GM18520 (cell line): ENCODE measurements at regions not wholly inside any gene's neighbourhood (a gene's known extent, or its start where the extent isn't known, plus 50 kb on each side); places are given as distances from the start of the nearest gene placed in this dataset.

Experiments used
- ATAC-seq: cut with Tn5 transposase; IDR thresholded peaks from one replicate; pipeline ENCODE4 v1.9.1; 2021; ENCODE audit not compliant: unreplicated experiment

- no peak for ATAC-seq
These were observed 239.8 kb upstream of the TLE3 start for GRCh38 chr15:70337277-70338186.

GRCh38 chr15:70336425-70337009 is 238.8 kb upstream of the TLE3 start:
- no peak for ATAC-seq

GRCh38 chr15:70334286-70334685 is 236.6 kb upstream of the TLE3 start:
- no peak for ATAC-seq

- no peak for ATAC-seq
These were observed 231.5 kb upstream of the TLE3 start for GRCh38 chr15:70329179-70329578.

GRCh38 chr15:70328679-70329115 is 231.0 kb upstream of the TLE3 start:
- no peak for ATAC-seq

- no peak for ATAC-seq
These were observed 230.3 kb upstream of the TLE3 start for GRCh38 chr15:70327856-70328678.

GRCh38 chr15:70327328-70327855 is 229.7 kb upstream of the TLE3 start:
- ATAC-seq: no peak

- no peak for ATAC-seq
These were observed 226.6 kb upstream of the TLE3 start for GRCh38 chr15:70324001-70324974.

- ATAC-seq: no peak
These were observed 225.6 kb upstream of the TLE3 start for GRCh38 chr15:70323111-70323851.

- ATAC-seq: no peak
These were observed 224.4 kb upstream of the TLE3 start for GRCh38 chr15:70322051-70322668.

- no peak for ATAC-seq
These were observed 223.6 kb upstream of the TLE3 start for GRCh38 chr15:70321172-70321819.

- ATAC-seq: no peak
These were observed 222.8 kb upstream of the TLE3 start for GRCh38 chr15:70320482-70320881.

- ATAC-seq: no peak
These were observed 222.4 kb upstream of the TLE3 start for GRCh38 chr15:70320077-70320476.

- ATAC-seq: no peak
These were observed 221.7 kb upstream of the TLE3 start for GRCh38 chr15:70319466-70319865.

- ATAC-seq: no peak
These were observed 221.1 kb upstream of the TLE3 start for GRCh38 chr15:70318594-70319465.

GRCh38 chr15:70316059-70316600 is 218.4 kb upstream of the TLE3 start:
- ATAC-seq: no peak

GRCh38 chr15:70315431-70315830 is 217.7 kb upstream of the TLE3 start:
- ATAC-seq: no peak
